Karpas-422 (cell line): ENCODE measurements at regions not wholly inside any gene's neighbourhood (a gene's known extent, or its start where the extent isn't known, plus 50 kb on each side); places are given as distances from the start of the nearest gene placed in this dataset.

Experiments used
- DNase-seq: peaks from one replicate; pipeline ENCODE4 v3.0.0-alpha.2; 2015
- H2AFZ ChIP-seq: fragments of 200-600 bp; sonication (generic); 2 replicates; pipeline ENCODE4 v1.6.1; 2014; ENCODE audit warnings: antibody characterized with exemption, low read length, mixed read lengths
- H3K27ac ChIP-seq: fragments of 200-600 bp; sonication (generic); 2 replicates; pipeline ENCODE4 v1.5.1; 2014; ENCODE audit warnings: mild to moderate bottlenecking, low read length, moderate library complexity
- H3K27me3 ChIP-seq: fragments of 200-600 bp; sonication (generic); 2 replicates; pipeline ENCODE4 v1.6.1; 2014; ENCODE audit warnings: low read length, mixed read lengths
- H3K36me3 ChIP-seq: fragments of 200-600 bp; sonication (generic); 2 replicates; pipeline ENCODE4 v1.6.1; 2014; ENCODE audit warnings: low read length, mixed read lengths; ENCODE audit not compliant: insufficient read depth
- H3K4me1 ChIP-seq: fragments of 200-600 bp; sonication (generic); 2 replicates; pipeline ENCODE4 v1.6.1; 2014; ENCODE audit warnings: mild to moderate bottlenecking, low read length, mixed read lengths
- H3K4me2 ChIP-seq: fragments of 200-600 bp; sonication (generic); 2 replicates; pipeline ENCODE4 v1.6.1; 2014; ENCODE audit warnings: low read length, low read depth, mild to moderate bottlenecking; ENCODE audit not compliant: poor library complexity, severe bottlenecking
- H3K4me3 ChIP-seq: fragments of 200-600 bp; sonication (generic); 2 replicates; pipeline ENCODE4 v1.5.1; 2014; ENCODE audit warnings: mild to moderate bottlenecking, antibody characterized with exemption, low read length, mixed read lengths
- H3K79me2 ChIP-seq: fragments of 200-600 bp; sonication (generic); 2 replicates; pipeline ENCODE4 v1.6.1; 2014; ENCODE audit warnings: mild to moderate bottlenecking, low read length, mixed read lengths
- H3K9ac ChIP-seq: fragments of 200-600 bp; sonication (generic); 2 replicates; pipeline ENCODE4 v1.6.0; 2014; ENCODE audit warnings: low read length
- H3K9me2 ChIP-seq: fragments of 200-600 bp; sonication (generic), shearing (Covaris generic); replicated peaks from 2 replicates; pipeline ENCODE4 v1.6.0; 2014; ENCODE audit warnings: mild to moderate bottlenecking, low read length, moderate library complexity; ENCODE audit not compliant: insufficient read depth
- H3K9me3 ChIP-seq: fragments of 300-700, 200-600 bp; sonication (generic); 2 replicates; pipeline ENCODE4 v1.6.1; 2014; ENCODE audit warnings: low read length, mixed read lengths
- H4K20me1 ChIP-seq: fragments of 200-600 bp; sonication (generic); 2 replicates; pipeline ENCODE4 v1.6.1; 2014; ENCODE audit warnings: mild to moderate bottlenecking, antibody characterized with exemption, low read length, low read depth; ENCODE audit not compliant: insufficient read depth

- H3K9me3 ChIP-seq = no peaks in the 10 kb centered on the region
- H3K4me1 ChIP-seq = peaks cover 60% of the 10 kb centered on the region
- peak overlapping the region; percentile 45 for H3K4me2 ChIP-seq
Measured at GRCh38 chr1:4023678-4024077, 123.6 kb upstream of the C1orf174 start.

GRCh38 chr1:4024811-4025210 is 124.7 kb upstream of the C1orf174 start:
- peak overlapping the region; percentile 45 for H3K4me2 ChIP-seq
- H3K36me3 ChIP-seq = peaks cover 2% of the 10 kb centered on the region; the same call in 1 of the 2 replicates
- no peaks in the 10 kb centered on the region for H3K27me3 ChIP-seq
- H3K9me2 ChIP-seq = no peaks in the 10 kb centered on the region
- no peak overlapping the region for H3K27ac ChIP-seq
- H3K9me3 ChIP-seq = no peaks in the 10 kb centered on the region
- H2AFZ ChIP-seq = no peak overlapping the region
- no peaks in the 10 kb centered on the region for H3K79me2 ChIP-seq
- DNase-seq = no peak
- H3K4me1 ChIP-seq = peaks cover 71% of the 10 kb centered on the region
- no peak overlapping the region for H3K9ac ChIP-seq
- H3K4me3 ChIP-seq = no peak overlapping the region
- H4K20me1 ChIP-seq = no peaks in the 10 kb centered on the region

More at GRCh38 chr1:4023678-4024077, 123.6 kb upstream of the C1orf174 start:
- no peaks in the 10 kb centered on the region for H4K20me1 ChIP-seq
- H3K36me3 ChIP-seq = no peaks in the 10 kb centered on the region
- peak overlapping the region; percentile 49 for H3K9ac ChIP-seq
- no peaks in the 10 kb centered on the region for H3K27me3 ChIP-seq
- DNase-seq = no peak
- H2AFZ ChIP-seq = no peak overlapping the region; the same call in 1 of the 2 replicates
- no peak overlapping the region; the same call in 1 of the 2 replicates for H3K4me3 ChIP-seq
- no peaks in the 10 kb centered on the region for H3K79me2 ChIP-seq
- no peaks in the 10 kb centered on the region for H3K9me2 ChIP-seq
- H3K27ac ChIP-seq = peak overlapping the region; percentile 9; the same call in 1 of the 2 replicates

GRCh38 chr1:4025752-4026151 is 125.7 kb upstream of the C1orf174 start:
- H3K4me2 ChIP-seq = peak overlapping the region; percentile 29
- H3K9me2 ChIP-seq = no peaks in the 10 kb centered on the region
- no peak overlapping the region; the same call in 1 of the 2 replicates for H3K9ac ChIP-seq
- no peak for DNase-seq
- H3K4me3 ChIP-seq = no peak overlapping the region
- H3K36me3 ChIP-seq = peaks cover 5% of the 10 kb centered on the region; the same call in 1 of the 2 replicates
- no peak overlapping the region; the same call in 1 of the 2 replicates for H3K27ac ChIP-seq
- H3K4me1 ChIP-seq = peaks cover 71% of the 10 kb centered on the region
- H3K9me3 ChIP-seq = no peaks in the 10 kb centered on the region
- H2AFZ ChIP-seq = no peak overlapping the region
- no peaks in the 10 kb centered on the region for H3K27me3 ChIP-seq
- no peaks in the 10 kb centered on the region for H4K20me1 ChIP-seq
- no peaks in the 10 kb centered on the region for H3K79me2 ChIP-seq

DNA sequence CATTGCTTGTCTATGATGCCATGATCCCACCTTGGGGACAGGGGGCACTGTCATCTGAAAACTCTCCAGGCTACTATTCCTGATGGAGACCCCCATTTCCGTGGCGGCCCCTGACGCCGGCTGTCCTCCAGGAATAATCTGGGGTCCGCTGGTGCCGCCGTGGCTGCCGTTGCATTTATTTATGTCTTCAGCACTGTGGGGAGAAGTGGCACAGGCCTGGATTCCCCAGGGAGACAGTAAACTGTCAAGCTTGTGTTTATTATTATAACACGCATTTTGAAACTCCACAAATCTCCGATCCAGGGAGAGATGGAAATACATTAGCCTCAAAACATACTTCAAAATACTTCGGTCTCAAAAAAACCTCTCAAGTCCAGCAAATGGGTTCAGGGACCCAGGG is 126.9 kb upstream of the C1orf174 start:
- Histone ChIP-seq H3K9me3 (peaks cover 5% of the 10 kb centered on the region), H3K9me2 (no peaks in the 10 kb centered on the region), H3K36me3 (peaks cover 13% of the 10 kb centered on the region), H3K4me2 (peak overlapping the region; percentile 86), H3K4me3 (peak overlapping the region; percentile 62), H3K27ac (peak overlapping the region; percentile 100), H4K20me1 (no peaks in the 10 kb centered on the region), H3K79me2 (no peaks in the 10 kb centered on the region), H2AFZ (0 out of 2 replicates have a peak overlapping the region, but pooled peaks have one; percentile 15), H3K27me3 (no peaks in the 10 kb centered on the region), H3K4me1 (peaks cover 71% of the 10 kb centered on the region), H3K9ac (peak overlapping the region; percentile 80)
- peak; percentile 78 for DNase-seq

DNA sequence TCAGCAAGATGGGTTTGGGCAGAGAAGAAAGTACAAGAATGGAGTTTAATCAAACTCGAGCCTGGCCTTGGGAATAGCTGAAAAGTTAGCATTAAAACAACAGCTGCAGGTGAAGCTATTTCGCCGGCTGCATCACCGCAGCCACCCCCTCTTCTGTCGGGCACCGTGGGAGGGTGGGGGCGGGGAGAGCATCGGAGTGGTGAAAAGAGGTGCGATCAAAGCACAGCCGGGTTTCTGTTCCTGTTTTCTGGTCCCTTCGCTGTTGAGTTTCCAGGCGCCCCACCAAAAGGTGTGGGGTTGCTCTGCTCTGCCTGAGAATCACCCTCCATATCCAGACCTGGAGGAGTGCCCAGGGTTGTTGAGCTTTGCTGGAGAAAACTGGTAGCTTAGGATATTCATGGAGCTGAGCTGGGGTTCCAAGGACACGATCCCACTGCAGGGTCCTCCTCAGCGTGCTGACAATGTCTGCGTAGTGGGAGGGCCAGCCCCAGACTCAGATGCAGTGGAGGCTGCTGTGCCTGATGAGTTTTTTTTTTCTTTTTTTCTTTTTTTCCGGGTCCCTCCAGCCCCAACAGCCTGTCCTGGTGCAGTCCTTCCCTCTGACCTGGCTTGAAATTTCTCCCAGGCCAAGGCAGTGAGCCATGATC is 127.5 kb upstream of the C1orf174 start:
- peak overlapping the region; percentile 86 for H3K4me2 ChIP-seq
- peak overlapping the region; percentile 62 for H3K4me3 ChIP-seq
- H3K9me3 ChIP-seq = peaks cover 8% of the 10 kb centered on the region
- H3K27ac ChIP-seq = peak overlapping the region; percentile 100
- peaks cover 19% of the 10 kb centered on the region for H3K36me3 ChIP-seq
- H3K9me2 ChIP-seq = no peaks in the 10 kb centered on the region
- no peaks in the 10 kb centered on the region for H3K79me2 ChIP-seq
- H3K4me1 ChIP-seq = peaks cover 71% of the 10 kb centered on the region
- H2AFZ ChIP-seq = 0 out of 2 replicates have a peak overlapping the region, but pooled peaks have one; percentile 15
- H3K27me3 ChIP-seq = no peaks in the 10 kb centered on the region
- DNase-seq = peak; percentile 97
- H3K9ac ChIP-seq = peak overlapping the region; percentile 83
- no peaks in the 10 kb centered on the region for H4K20me1 ChIP-seq

- Histone ChIP-seq H3K9ac (peak overlapping the region; percentile 83), H3K9me2 (no peaks in the 10 kb centered on the region), H3K9me3 (peaks cover 8% of the 10 kb centered on the region), H3K4me3 (peak overlapping the region; percentile 55), H2AFZ (no peak overlapping the region), H3K36me3 (peaks cover 20% of the 10 kb centered on the region), H3K27me3 (no peaks in the 10 kb centered on the region), H3K79me2 (no peaks in the 10 kb centered on the region), H3K4me1 (peaks cover 70% of the 10 kb centered on the region), H3K4me2 (peak overlapping the region; percentile 86), H4K20me1 (no peaks in the 10 kb centered on the region), H3K27ac (peak overlapping the region; percentile 100)
- DNase-seq = peak; percentile 79
Measured at GRCh38 chr1:4028139-4028501, 128.0 kb upstream of the C1orf174 start.

GRCh38 chr1:4029376-4029775 is 129.3 kb upstream of the C1orf174 start:
- Histone ChIP-seq H3K79me2 (no peaks in the 10 kb centered on the region), H3K4me2 (peak overlapping the region; percentile 86), H3K9me2 (no peaks in the 10 kb centered on the region), H3K9me3 (peaks cover 8% of the 10 kb centered on the region), H3K27ac (peak overlapping the region; percentile 100), H3K4me3 (peak overlapping the region; percentile 55), H3K36me3 (peaks cover 20% of the 10 kb centered on the region), H3K4me1 (peaks cover 64% of the 10 kb centered on the region), H4K20me1 (no peaks in the 10 kb centered on the region), H3K27me3 (no peaks in the 10 kb centered on the region), H3K9ac (peak overlapping the region; percentile 83), H2AFZ (peak overlapping the region; percentile 31; the same call in 1 of the 2 replicates)
- peak; percentile 61 for DNase-seq

DNA sequence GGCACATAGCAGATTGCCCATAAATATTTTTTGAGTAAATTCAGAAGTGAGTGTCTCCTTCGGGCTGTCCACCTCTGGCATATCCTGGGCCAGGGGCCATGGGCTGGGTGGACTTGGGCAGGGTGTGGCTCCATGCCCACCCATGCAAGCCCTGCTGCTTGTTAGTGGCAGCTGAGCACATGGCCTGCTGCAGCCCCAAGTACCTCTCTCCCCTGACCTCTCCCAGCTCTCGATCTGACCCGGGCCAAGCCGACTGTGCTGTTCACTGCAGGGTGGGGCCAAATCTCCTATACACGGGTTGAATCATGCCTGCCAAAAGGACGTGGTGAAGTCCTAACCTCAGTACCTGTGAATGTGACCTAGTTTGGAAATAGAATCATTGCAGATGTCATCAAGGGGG is 132.5 kb upstream of the C1orf174 start:
- no peak for DNase-seq
- Histone ChIP-seq H3K27me3 (no peaks in the 10 kb centered on the region), H3K27ac (no peak overlapping the region), H3K4me3 (no peak overlapping the region), H3K9ac (no peak overlapping the region), H3K9me2 (no peaks in the 10 kb centered on the region), H3K4me1 (peaks cover 55% of the 10 kb centered on the region), H3K4me2 (no peak overlapping the region), H4K20me1 (no peaks in the 10 kb centered on the region), H2AFZ (no peak overlapping the region), H3K9me3 (peaks cover 8% of the 10 kb centered on the region), H3K36me3 (peaks cover 20% of the 10 kb centered on the region), H3K79me2 (no peaks in the 10 kb centered on the region)
